GM06990 (cell line): ENCODE measurements at regions not wholly inside any gene's neighbourhood (a gene's known extent, or its start where the extent isn't known, plus 50 kb on each side); places are given as distances from the start of the nearest gene placed in this dataset.

Experiments
- DNase-seq: peaks from one replicate; pipeline ENCODE4 v3.0.0-alpha.2; 2011; ENCODE audit not compliant: insufficient read length; ENCODE audit errors: extremely low read depth
- H3K27me3 ChIP-seq: replicated peaks from 2 replicates; pipeline ENCODE4 v1.6.0; 2011; ENCODE audit warnings: low read length; ENCODE audit not compliant: control insufficient read depth, insufficient read depth
- H3K36me3 ChIP-seq: 2 replicates; pipeline ENCODE4 v1.5.1; 2011; ENCODE audit warnings: low read length; ENCODE audit not compliant: control insufficient read depth, insufficient read depth
- H3K4me3 ChIP-seq: replicated peaks from 2 replicates; pipeline ENCODE4 v1.5.1; 2011; ENCODE audit warnings: low read depth, mild to moderate bottlenecking, control low read depth, low read length
- CTCF ChIP-seq: IDR thresholded peaks from 2 replicates; pipeline ENCODE4 v1.5.1; 2011; ENCODE audit warnings: low read length, control low read depth, mild to moderate bottlenecking, inconsistent platforms; ENCODE audit not compliant: insufficient read depth, poor library complexity, severe bottlenecking

- Histone ChIP-seq H3K27me3 (no peaks in the 10 kb centered on the region), H3K4me3 (no peak overlapping the region), H3K36me3 (no peaks in the 10 kb centered on the region)
- no peak for DNase-seq
- no peak for TF ChIP-seq CTCF
Observed at GRCh38 chr6:141000917-141001316, 1131.8 kb upstream of the GJE1 start.

GRCh38 chr6:140993515-140993914 lies 1139.2 kb upstream of the GJE1 start:
- no peaks in the 10 kb centered on the region for H3K36me3 ChIP-seq
- no peak overlapping the region for H3K4me3 ChIP-seq
- no peak for TF ChIP-seq CTCF
- DNase-seq = no peak
- H3K27me3 ChIP-seq = no peaks in the 10 kb centered on the region

- H3K27me3 ChIP-seq = no peaks in the 10 kb centered on the region
- no peak overlapping the region for H3K4me3 ChIP-seq
- no peak for DNase-seq
- no peak for TF ChIP-seq CTCF
- no peaks in the 10 kb centered on the region for H3K36me3 ChIP-seq
Observed at GRCh38 chr6:140992678-140993077, 1140.0 kb upstream of the GJE1 start.

GRCh38 chr6:140988780-140989179 lies 1143.9 kb upstream of the GJE1 start:
- Histone ChIP-seq H3K27me3 (no peaks in the 10 kb centered on the region), H3K4me3 (no peak overlapping the region), H3K36me3 (no peaks in the 10 kb centered on the region)
- no peak for TF ChIP-seq CTCF
- no peak for DNase-seq

- no peak overlapping the region for H3K4me3 ChIP-seq
- no peak for DNase-seq
- no peaks in the 10 kb centered on the region for H3K27me3 ChIP-seq
- no peaks in the 10 kb centered on the region for H3K36me3 ChIP-seq
- TF ChIP-seq CTCF = no peak
Observed at GRCh38 chr6:140987364-140988155, 1145.2 kb upstream of the GJE1 start.
